Ectodermal cell (in vitro differentiated cells): ENCODE measurements at regions not wholly inside any gene's neighbourhood (a gene's known extent, or its start where the extent isn't known, plus 50 kb on each side); places are given as distances from the start of the nearest gene placed in this dataset.

Source experiments
- H3K27ac ChIP-seq: 2 replicates; pipeline ENCODE4 v1.7.0; 2013; ENCODE audit warnings: mild to moderate bottlenecking, low read depth, low read length; ENCODE audit not compliant: insufficient read depth, poor library complexity, severe bottlenecking
- H3K27me3 ChIP-seq: 2 replicates; pipeline ENCODE4 v1.7.0; 2013; ENCODE audit warnings: mild to moderate bottlenecking, low read length; ENCODE audit not compliant: insufficient read depth, control insufficient read depth, poor library complexity, severe bottlenecking
- H3K36me3 ChIP-seq: one replicate; pipeline ENCODE4 v1.7.0; 2013; ENCODE audit warnings: low read length; ENCODE audit not compliant: control insufficient read depth, insufficient read depth
- H3K4me1 ChIP-seq: one replicate; pipeline ENCODE4 v1.7.0; 2013; ENCODE audit warnings: low read length; ENCODE audit not compliant: control insufficient read depth, insufficient read depth
- H3K4me3 ChIP-seq: 2 replicates; pipeline ENCODE4 v1.7.0; 2013; ENCODE audit warnings: low read depth, low read length, control low read depth; ENCODE audit not compliant: insufficient read depth
- H3K9me3 ChIP-seq: 2 replicates; pipeline ENCODE4 v1.7.0; 2013; ENCODE audit warnings: mild to moderate bottlenecking, low read length, moderate library complexity; ENCODE audit not compliant: control insufficient read depth
- WGBS, 2 experiments: methylation state at CpG; one replicate each; pipeline ENCODE4 v1.1.7; 2013; ENCODE audit warnings: missing lambda C conversion rate in 2 of 2; 5-methylcytosine and 5-hydroxymethylcytosine counted together

GRCh38 chr11:128291007-128291406 is 296.4 kb downstream of the ETS1 start:
- Histone ChIP-seq H3K27ac (no peak overlapping the region), H3K9me3 (no peaks in the 10 kb centered on the region)

GRCh38 chr11:128290106-128290840 is 297.1 kb downstream of the ETS1 start:
- 64 to 66% methylated on average over 16 of the region's 16 CpGs for WGBS, 2 experiments
- Histone ChIP-seq H3K27ac (no peak overlapping the region), H3K36me3 (no peaks in the 10 kb centered on the region), H3K9me3 (no peaks in the 10 kb centered on the region), H3K27me3 (no peaks in the 10 kb centered on the region), H3K4me1 (no peaks in the 10 kb centered on the region), H3K4me3 (no peak overlapping the region)

More at GRCh38 chr11:128291007-128291406, 296.4 kb downstream of the ETS1 start:
- 85 to 93% methylated on average over 7 to 8 of the region's 8 CpGs for WGBS, 2 experiments
- H3K27me3 ChIP-seq = no peaks in the 10 kb centered on the region
- H3K4me1 ChIP-seq = no peaks in the 10 kb centered on the region
- H3K36me3 ChIP-seq = no peaks in the 10 kb centered on the region
- no peak overlapping the region for H3K4me3 ChIP-seq

GRCh38 chr11:128289048-128289447 is 298.3 kb downstream of the ETS1 start:
- 90 to 96% methylated on average over 7 of the region's 7 CpGs for WGBS, 2 experiments
- no peaks in the 10 kb centered on the region for H3K4me1 ChIP-seq
- no peak overlapping the region for H3K27ac ChIP-seq
- no peaks in the 10 kb centered on the region for H3K36me3 ChIP-seq
- H3K9me3 ChIP-seq = no peaks in the 10 kb centered on the region
- no peak overlapping the region for H3K4me3 ChIP-seq
- H3K27me3 ChIP-seq = no peaks in the 10 kb centered on the region

DNA sequence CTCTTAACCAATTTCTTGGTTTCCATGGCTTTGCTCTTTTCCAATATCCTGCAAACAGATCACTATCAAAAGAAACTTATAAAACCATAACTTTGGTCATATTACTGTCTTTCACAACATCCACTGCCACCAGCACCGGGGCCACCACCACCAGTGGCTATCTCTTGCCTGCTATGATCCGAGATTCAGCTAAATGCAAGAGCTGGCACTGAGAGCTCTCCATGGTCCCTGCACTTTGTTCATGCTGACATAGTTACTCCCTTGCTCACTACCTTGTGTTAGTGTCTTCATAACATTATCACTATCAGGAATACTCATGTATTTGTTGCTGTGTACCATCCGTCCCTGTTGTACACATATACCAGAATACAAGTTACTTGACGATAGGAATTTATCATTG is 299.0 kb downstream of the ETS1 start:
- H3K9me3 ChIP-seq = no peaks in the 10 kb centered on the region
- no peaks in the 10 kb centered on the region for H3K27me3 ChIP-seq
- no peak overlapping the region for H3K27ac ChIP-seq
- H3K4me3 ChIP-seq = no peak overlapping the region
- H3K36me3 ChIP-seq = no peaks in the 10 kb centered on the region
- 85 to 87% methylated on average over 3 to 4 of the region's 4 CpGs for WGBS, 2 experiments
- H3K4me1 ChIP-seq = no peaks in the 10 kb centered on the region

DNA sequence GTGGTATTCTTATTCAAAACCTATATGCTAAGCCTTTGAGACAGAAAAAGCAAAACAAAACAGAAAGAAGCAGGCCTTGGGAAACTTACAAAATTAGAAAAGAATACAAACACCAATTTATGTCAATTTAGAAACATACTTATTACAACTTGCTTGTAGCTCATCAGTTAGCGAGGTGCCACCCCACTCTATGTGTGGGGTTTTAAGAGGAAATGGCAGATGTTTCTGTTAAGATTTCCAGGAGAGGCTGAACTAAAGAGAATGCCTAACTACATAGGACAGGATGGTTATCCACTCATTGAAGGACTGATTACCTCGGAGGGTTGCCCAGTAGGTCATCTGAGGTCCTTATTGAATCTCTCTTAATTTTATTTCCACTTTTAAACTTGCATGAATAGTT is 302.0 kb downstream of the ETS1 start:
- no peaks in the 10 kb centered on the region for H3K4me1 ChIP-seq
- WGBS, 2 experiments = 91 to 100% methylated on average over 2 of the region's 2 CpGs
- H3K27me3 ChIP-seq = no peaks in the 10 kb centered on the region
- no peaks in the 10 kb centered on the region for H3K36me3 ChIP-seq
- H3K4me3 ChIP-seq = no peak overlapping the region
- H3K27ac ChIP-seq = no peak overlapping the region
- H3K9me3 ChIP-seq = no peaks in the 10 kb centered on the region

DNA sequence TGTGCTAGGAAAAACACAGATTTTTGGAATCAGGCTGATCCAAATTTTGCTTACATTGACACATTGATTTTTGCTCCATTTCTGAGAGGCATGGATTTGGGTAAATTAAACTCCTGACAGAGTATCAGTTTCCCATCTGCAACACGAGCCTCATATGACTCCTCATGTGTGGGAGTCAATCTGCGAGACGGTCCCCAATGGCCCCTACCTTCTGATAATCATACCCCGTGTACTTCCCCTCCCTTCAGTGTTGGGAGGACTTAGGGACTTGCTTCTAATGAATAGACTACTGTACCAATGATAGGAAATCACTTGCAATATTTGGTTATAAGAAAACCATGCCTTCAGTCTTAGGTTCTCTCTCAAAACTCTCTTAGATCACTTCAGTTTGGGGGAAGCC is 302.7 kb downstream of the ETS1 start:
- no peaks in the 10 kb centered on the region for H3K4me1 ChIP-seq
- no peaks in the 10 kb centered on the region for H3K36me3 ChIP-seq
- H3K9me3 ChIP-seq = no peaks in the 10 kb centered on the region
- H3K4me3 ChIP-seq = no peak overlapping the region
- H3K27me3 ChIP-seq = no peaks in the 10 kb centered on the region
- no peak overlapping the region for H3K27ac ChIP-seq
- 88 to 93% methylated on average over 3 to 4 of the region's 4 CpGs for WGBS, 2 experiments

- H3K9me3 ChIP-seq = no peaks in the 10 kb centered on the region
- no peaks in the 10 kb centered on the region for H3K4me1 ChIP-seq
- no peak overlapping the region for H3K4me3 ChIP-seq
- no peak overlapping the region for H3K27ac ChIP-seq
- WGBS, 2 experiments = 85 to 89% methylated on average over 1 of the region's 1 CpG
- no peaks in the 10 kb centered on the region for H3K27me3 ChIP-seq
- no peaks in the 10 kb centered on the region for H3K36me3 ChIP-seq
Measured at GRCh38 chr11:128283451-128283850, 303.9 kb downstream of the ETS1 start.

GRCh38 chr11:128282053-128282452 is 305.3 kb downstream of the ETS1 start:
- no peaks in the 10 kb centered on the region for H3K27me3 ChIP-seq
- H3K36me3 ChIP-seq = no peaks in the 10 kb centered on the region
- WGBS, 2 experiments = 94 to 96% methylated on average over 6 to 7 of the region's 7 CpGs
- H3K9me3 ChIP-seq = no peaks in the 10 kb centered on the region
- H3K4me1 ChIP-seq = no peaks in the 10 kb centered on the region
- H3K4me3 ChIP-seq = no peak overlapping the region
- no peak overlapping the region for H3K27ac ChIP-seq

GRCh38 chr11:128279866-128280265 is 307.5 kb downstream of the ETS1 start:
- no peaks in the 10 kb centered on the region for H3K27me3 ChIP-seq
- no peak overlapping the region for H3K27ac ChIP-seq
- no peaks in the 10 kb centered on the region for H3K4me1 ChIP-seq
- no peaks in the 10 kb centered on the region for H3K36me3 ChIP-seq
- WGBS, 2 experiments = 75 to 77% methylated on average over 1 of the region's 1 CpG
- no peaks in the 10 kb centered on the region for H3K9me3 ChIP-seq
- H3K4me3 ChIP-seq = no peak overlapping the region

DNA sequence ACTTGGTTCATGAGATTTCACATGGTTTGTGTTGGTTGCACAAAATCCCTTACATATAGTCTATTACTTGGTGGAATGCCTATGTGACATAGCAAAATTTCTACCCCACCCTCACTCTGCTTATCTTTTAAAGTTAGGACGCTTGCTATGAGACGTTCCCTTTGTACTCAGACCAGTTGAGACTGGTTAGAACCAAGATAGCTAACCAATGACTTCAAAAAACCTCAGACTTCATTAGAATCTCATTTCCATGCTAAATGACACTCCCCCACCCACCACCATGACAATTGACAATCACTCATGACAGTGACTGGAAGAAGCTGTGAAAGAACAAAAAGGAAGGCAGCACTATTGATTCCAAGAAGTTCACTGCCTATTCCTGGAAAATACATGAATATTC is 313.6 kb downstream of the ETS1 start:
- H3K27me3 ChIP-seq = no peaks in the 10 kb centered on the region
- H3K9me3 ChIP-seq = no peaks in the 10 kb centered on the region
- WGBS, 2 experiments = 94 to 95% methylated on average over 2 of the region's 2 CpGs
- H3K4me1 ChIP-seq = no peaks in the 10 kb centered on the region
- no peak overlapping the region for H3K27ac ChIP-seq
- H3K4me3 ChIP-seq = no peak overlapping the region
- H3K36me3 ChIP-seq = no peaks in the 10 kb centered on the region
